ENCODE measurements at regions not wholly inside any gene's neighbourhood (a gene's known extent, or its start where the extent isn't known, plus 50 kb on each side); places are given as distances from the start of the nearest gene placed in this dataset.

- no peak overlapping the region for H3K4me2 ChIP-seq (ENCODE audit: control insufficient read depth, insufficient read depth)
- ChIA-PET SMC1A (ENCODE audit: uncharacterized antibody, unreplicated experiment) (no interaction called here), CTCF (interaction anchor here (0.5 kb wide), 1 partner anchor 14 kb away, joined by 3 read pairs; no protein-coding TSS in a partner anchor), RAD21 (ENCODE audit: unreplicated experiment) (no interaction called here), POLR2A (no interaction called here)
- intact Hi-C loops (cut with micrococcal nuclease; ENCODE audit: unreplicated experiment) (no loop called here), in situ Hi-C loops (cut with MboI) (no loop called here)
- FAIRE-seq (no peak), ATAC-seq (no peak), DNase-seq (ENCODE audit: low read depth, low spot score) (no peak)
- no TSS peak for BruUV-seq (replicated peaks)
- 53% methylated on average over 24 of the region's 24 CpGs for WGBS (ENCODE audit: insufficient coverage, insufficient replicate concordance, low lambda C conversion rate, missing lambda C conversion rate)
- H3K36me3 ChIP-seq (ENCODE audit: control insufficient read depth in 2 of 2, insufficient read depth in 2 of 2, low read length in 1 of 2), result no peaks in the 10 kb centered on the region
- no peak for TF ChIP-seq YBX1 (IDR thresholded peaks at IDR 0.05)
- H3K9ac ChIP-seq (ENCODE audit: control insufficient read depth, insufficient read depth, low read length), result no peak overlapping the region
- no peaks in the 10 kb centered on the region for H3K79me2 ChIP-seq (ENCODE audit: control insufficient read depth, insufficient read depth, low read length)
- H3K27me3 ChIP-seq (replicated peaks in 1 of 2; ENCODE audit: control insufficient read depth in 2 of 2, insufficient read depth in 2 of 2, low read length in 1 of 2), result no peaks in the 10 kb centered on the region
- H2AFZ ChIP-seq (ENCODE audit: control insufficient read depth, low read depth, low read length), result no peak overlapping the region
- no peaks in the 10 kb centered on the region for H3K4me1 ChIP-seq (ENCODE audit: control insufficient read depth, insufficient read depth, low read length)
- no peak overlapping the region for H3K27ac ChIP-seq (ENCODE audit: control insufficient read depth, insufficient read depth)
- no peak overlapping the region for H3K4me3 ChIP-seq
- no peaks in the 10 kb centered on the region for H4K20me1 ChIP-seq (ENCODE audit: control insufficient read depth, insufficient read depth)
- H3K9me3 ChIP-seq (replicated peaks; ENCODE audit: control insufficient read depth, insufficient read depth, low read length), result no peaks in the 10 kb centered on the region; the same call in 2 of the 3 replicates
These were observed 658.6 kb downstream of the GRXCR1 start for GRCh38 chr4:43550981-43551627.

DNA sequence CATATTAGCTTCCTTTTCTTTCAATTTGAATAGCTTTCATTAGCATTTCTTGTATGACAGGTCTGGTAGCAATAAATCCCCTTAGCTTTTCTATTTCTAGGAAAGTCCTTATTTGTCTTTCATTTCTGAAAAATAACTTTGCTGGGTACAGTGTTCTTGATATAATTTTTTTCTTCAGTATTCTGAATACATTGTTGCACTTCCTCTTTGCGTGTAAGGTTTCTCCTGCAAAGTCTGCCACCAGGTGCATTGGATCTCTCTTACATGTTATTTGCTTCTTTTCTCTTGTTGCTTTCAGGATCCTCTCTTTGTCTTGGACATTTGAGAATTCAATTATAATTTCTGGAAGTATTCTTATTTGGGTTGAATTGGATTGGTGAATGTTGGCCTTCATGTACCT, 663.7 kb downstream of the GRXCR1 start:
- ChIA-PET POLR2A (no interaction called here), SMC1A (ENCODE audit: uncharacterized antibody, unreplicated experiment) (no interaction called here), CTCF (no interaction called here), RAD21 (ENCODE audit: unreplicated experiment) (no interaction called here)
- Histone ChIP-seq H2AFZ (ENCODE audit: control insufficient read depth, low read depth, low read length) (no peak overlapping the region), H4K20me1 (ENCODE audit: control insufficient read depth, insufficient read depth) (no peaks in the 10 kb centered on the region), H3K4me2 (ENCODE audit: control insufficient read depth, insufficient read depth) (no peak overlapping the region), H3K27ac (ENCODE audit: control insufficient read depth, insufficient read depth) (no peak overlapping the region), H3K4me3 (no peak overlapping the region), H3K79me2 (ENCODE audit: control insufficient read depth, insufficient read depth, low read length) (no peaks in the 10 kb centered on the region), H3K9ac (ENCODE audit: control insufficient read depth, insufficient read depth, low read length) (no peak overlapping the region), H3K9me3 (replicated peaks; ENCODE audit: control insufficient read depth, insufficient read depth, low read length) (no peaks in the 10 kb centered on the region; the same call in 2 of the 3 replicates), H3K36me3 (ENCODE audit: control insufficient read depth in 2 of 2, insufficient read depth in 2 of 2, low read length in 1 of 2) (no peaks in the 10 kb centered on the region), H3K4me1 (ENCODE audit: control insufficient read depth, insufficient read depth, low read length) (no peaks in the 10 kb centered on the region), H3K27me3 (replicated peaks in 1 of 2; ENCODE audit: control insufficient read depth in 2 of 2, insufficient read depth in 2 of 2, low read length in 1 of 2) (no peaks in the 10 kb centered on the region)
- FAIRE-seq, result no peak
- intact Hi-C loops (cut with micrococcal nuclease; ENCODE audit: unreplicated experiment) (no loop called here), in situ Hi-C loops (cut with MboI) (no loop called here)
- 0 out of 2 replicates have a peak, but pooled peaks have one; percentile 5 for TF ChIP-seq SPI1 (IDR thresholded peaks at IDR 0.05; ENCODE audit: borderline replicate concordance, insufficient read depth, low read depth, low read length)
- no peak for TF ChIP-seq GATAD2B (conservative IDR thresholded peaks at IDR 0.05; ENCODE audit: low read depth)
- WGBS (ENCODE audit: insufficient coverage, insufficient replicate concordance, low lambda C conversion rate, missing lambda C conversion rate), result 0% methylated on average over 1 of the region's 1 CpG
- no peak for DNase-seq (ENCODE audit: low read depth, low spot score)
- ATAC-seq, result no peak
- BruUV-seq (replicated peaks), result no TSS peak

Measured in GM12878 (cell line).